DMS153 treated with DMSO at 0.1 percent for 48 hours (cell line): ENCODE measurements at regions not wholly inside any gene's neighbourhood (a gene's known extent, or its start where the extent isn't known, plus 50 kb on each side); places are given as distances from the start of the nearest gene placed in this dataset.
A peak's percentile ranks its signal among the peaks of the same experiment; 100 is the strongest.

ENCODE experiments used
- DNase-seq: peaks from one replicate; lab custom pipeline; 2025; ENCODE audit not compliant: unreplicated experiment; lab: John Stamatoyannopoulos, UW

DNA sequence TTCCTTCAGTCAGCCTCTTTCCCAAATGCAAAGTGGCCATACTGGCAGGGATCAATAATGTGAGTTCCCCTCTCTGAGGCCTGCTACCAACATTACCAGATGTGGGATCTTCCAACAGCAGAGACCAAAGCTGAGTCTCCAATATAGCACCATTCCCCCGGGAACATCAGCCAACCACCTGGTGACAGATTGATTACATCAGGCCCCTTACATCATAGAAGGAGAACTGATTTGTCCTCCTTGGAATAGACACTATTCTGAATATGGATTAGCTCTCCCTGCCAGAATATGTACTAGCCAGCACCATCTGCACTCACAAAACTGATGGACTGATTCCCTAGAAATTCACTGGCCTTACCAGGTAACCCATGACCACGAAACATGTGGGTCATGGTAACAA, 61.9 kb upstream of the CARMIL1 start:
- DNase-seq = no peak

DNA sequence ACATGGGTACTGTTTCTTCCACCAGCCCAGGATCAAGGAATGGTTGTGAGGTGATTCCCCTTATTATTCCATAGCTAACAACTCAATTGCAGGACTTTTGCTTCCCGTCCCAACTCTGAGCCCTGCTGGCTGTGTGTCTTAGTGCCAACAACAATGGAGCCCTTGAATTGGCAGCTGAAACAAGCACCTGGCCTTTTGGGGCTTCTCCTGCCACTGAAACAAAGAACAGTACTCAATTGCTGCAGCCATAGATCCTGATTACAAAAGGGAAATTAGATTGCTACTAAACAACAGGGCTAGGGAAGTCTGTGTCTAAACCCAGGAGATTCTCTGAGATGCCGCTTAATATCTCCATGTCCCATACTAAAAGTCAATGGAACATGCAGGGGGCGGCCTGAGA, 61.3 kb upstream of the CARMIL1 start:
- no peak for DNase-seq

- DNase-seq = no peak
These were observed 60.8 kb upstream of the CARMIL1 start for GRCh38 chr6:25218346-25218745.

GRCh38 chr6:25219216-25219916, 59.8 kb upstream of the CARMIL1 start:
- no peak for DNase-seq

GRCh38 chr6:25219917-25220278, 59.3 kb upstream of the CARMIL1 start:
- no peak for DNase-seq

DNA sequence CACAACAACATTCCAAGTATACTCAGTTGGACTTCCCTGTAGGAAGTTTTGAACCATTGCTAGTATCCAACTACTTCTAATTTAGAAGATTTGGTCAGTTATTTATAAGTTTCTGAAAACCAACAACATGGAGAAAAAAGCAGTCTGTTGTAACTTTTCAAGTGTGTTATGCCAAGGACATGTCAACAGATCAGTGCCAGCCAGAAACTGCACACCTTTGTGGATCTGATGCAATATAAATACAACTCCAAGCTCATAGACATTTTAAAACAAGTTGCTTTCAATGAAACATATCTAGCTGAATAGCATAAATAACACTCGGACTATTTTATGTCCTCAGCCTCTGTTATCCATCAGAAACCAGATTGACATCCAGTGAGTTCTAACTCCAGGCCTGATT, 58.3 kb upstream of the CARMIL1 start:
- no peak for DNase-seq

- no peak for DNase-seq
These were observed 57.0 kb upstream of the CARMIL1 start for GRCh38 chr6:25222006-25222678.

DNA sequence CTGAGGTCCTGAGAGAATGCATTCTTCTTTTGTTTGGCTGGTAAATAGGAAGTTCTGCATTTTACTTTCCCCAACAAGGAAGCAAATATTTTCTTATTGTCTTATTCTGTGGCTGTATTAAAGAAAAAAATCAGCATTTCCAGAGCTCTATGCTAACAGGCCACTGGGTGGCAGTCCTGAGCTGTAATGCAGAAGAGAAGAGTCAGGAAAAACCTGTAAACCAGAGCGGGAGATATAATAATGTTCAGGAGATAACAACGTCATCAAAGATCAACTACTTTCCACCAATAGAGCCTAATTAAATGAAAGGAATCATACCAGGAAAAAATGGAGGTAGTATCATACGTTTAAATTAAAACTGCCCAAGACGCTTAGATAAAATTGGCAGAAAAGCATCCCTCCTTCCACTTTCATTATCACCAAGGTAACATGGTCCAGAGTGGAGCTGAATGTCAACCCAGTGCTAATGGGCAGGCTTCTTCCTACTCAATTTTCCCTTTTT, 55.6 kb upstream of the CARMIL1 start:
- peak; percentile 83 for DNase-seq

GRCh38 chr6:25224242-25224641, 54.9 kb upstream of the CARMIL1 start:
- DNase-seq = no peak

DNA sequence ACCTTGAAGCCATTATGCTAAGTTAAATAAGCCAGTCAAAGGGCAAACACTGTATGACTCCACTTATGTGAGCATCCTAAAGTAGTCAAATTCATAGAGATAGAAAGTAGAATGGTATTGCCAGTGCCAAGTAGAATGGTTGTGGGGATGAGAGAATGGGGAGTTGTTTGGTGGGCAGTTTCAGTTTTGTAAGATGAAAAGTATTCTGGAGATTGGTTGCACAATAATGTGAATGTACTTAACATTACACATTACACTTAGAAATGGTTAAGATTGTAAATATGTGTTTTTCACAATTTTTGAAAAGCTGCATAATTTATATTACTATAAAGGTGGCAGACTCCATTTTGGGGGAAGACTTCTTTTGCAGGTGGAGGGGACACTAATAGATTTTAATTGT, 51.3 kb upstream of the CARMIL1 start:
- no peak for DNase-seq
